ENCODE measurements at regions not wholly inside any gene's neighbourhood (a gene's known extent, or its start where the extent isn't known, plus 50 kb on each side); places are given as distances from the start of the nearest gene placed in this dataset.

DNA sequence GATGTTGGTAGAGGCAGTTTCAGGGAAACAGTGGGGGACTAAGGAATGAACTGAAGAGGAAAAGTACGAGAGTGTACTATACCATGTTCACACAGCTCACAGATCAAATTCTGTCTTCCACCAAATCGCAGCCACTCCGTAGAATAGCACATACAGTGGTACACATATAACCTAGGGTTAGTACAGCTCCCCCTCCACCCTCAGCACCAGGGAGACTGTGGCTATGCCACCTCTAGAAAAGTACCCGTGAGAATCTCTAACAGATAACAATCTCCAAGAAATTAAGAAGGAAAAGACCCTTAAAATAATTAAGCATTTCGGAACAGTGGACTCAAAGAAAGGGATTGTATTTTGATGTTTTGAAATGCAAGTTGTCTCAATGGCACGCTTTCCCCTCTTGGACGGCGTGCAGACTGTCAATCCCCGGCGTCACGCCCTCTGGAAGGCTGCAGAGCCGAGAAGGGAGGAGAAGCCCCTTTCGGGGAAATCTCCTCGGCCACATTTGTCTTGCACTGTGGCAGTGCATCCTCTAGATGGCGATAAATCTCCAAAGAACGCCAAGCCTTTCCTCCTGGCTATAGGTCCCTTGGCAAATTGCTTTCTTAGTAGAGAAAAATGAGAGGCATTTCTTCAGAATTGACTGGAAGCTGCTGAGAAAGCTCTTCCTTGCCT, 345.0 kb downstream of the REEP3 start:
- DNase-seq, result peak; percentile 24

DNA sequence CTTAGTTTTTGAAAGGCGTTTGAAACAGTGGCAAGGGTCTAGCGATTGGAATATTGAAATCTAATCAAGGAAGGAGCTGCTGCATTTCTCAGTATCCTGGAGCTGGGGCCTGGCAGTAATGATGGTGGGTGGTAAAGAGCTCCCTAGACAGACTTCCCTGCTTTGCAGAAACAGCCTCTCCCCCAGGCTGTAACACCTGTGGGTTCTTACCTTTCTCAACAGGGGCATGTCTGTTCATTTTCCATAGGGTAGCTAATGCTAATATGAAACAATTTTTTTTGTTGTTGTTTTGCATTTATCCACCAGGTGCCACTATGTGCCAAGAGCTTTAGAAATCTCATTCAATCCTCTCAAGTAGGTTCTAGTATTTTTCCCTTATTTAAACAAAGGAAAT, 345.5 kb downstream of the REEP3 start:
- no peak for DNase-seq

DNA sequence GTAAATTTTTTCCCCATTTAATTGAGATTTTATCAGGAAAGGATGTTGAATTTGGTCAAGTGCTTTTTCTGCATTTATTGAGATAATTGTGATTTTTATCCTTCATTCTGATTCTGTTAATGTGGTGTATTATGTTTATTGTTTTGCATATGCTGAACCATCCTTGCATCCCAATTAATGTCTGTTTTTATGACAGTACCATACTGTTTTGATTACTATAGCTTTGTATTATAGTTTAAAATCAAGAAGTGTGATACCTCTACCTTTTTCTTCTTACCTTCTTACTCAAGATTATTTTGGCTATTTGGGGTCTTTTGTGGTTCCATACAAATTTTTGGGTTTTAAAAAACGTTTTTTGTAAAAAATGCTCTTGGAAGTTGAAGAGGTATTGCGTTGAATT, 357.2 kb downstream of the REEP3 start:
- DNase-seq, result no peak

DNA sequence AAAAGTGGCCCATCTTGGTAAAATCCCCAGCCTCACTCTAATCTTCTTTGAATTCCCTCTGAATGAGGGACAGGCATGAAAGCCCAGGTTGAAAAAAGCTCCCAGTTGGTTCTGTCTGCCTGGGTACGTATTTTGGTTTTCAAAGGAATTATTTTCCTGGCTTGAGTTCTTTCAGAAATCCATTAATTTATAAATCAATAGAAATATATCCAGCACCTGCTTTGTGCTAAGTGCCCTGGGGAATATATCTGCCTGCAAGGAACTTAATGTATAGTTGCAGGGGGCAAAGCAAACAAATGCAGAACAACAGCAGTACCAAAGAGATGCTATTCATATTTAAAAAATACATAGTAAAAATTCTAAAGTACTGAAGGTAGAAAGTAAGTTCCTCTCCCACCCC, 362.7 kb downstream of the REEP3 start:
- DNase-seq, result no peak

DNA sequence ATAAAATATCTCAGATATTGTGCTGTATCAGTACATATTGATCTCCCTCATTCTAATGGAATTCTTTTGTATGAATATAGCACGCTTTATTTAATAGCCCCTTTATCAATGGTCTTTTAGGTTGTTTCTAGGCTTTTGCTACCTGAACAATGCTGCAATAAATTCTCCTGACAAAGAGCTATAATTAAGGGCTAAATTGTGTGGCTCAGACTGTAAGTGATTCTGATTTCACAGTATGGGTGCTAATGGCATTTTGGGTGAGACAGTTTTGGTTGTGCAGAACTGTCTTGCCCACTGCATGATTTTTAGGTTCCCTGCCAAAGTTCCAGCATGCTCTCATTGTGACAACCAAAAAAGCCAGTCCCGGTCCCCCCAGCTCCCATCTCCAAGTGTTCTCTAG, 363.2 kb downstream of the REEP3 start:
- no peak for DNase-seq

DNA sequence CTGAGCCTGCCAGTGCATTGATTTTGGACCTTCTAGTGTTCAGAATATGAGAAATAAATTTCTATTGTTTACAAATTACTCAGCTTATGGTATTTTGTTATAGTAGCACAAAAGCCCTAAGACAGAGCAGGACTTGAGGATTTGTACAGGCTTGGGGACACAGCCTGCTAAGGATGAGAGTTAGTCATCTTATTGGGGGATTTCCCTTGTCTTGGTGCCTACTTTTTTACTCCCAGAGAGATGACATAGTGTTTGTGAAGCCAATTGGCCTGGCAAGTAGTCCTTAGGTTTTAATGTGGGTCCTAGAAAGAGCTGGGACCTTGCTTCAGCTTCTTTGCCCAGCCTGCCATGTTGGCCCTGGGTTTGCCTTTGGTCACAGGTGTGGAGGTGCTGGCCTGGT, 364.0 kb downstream of the REEP3 start:
- DNase-seq, result no peak

DNA sequence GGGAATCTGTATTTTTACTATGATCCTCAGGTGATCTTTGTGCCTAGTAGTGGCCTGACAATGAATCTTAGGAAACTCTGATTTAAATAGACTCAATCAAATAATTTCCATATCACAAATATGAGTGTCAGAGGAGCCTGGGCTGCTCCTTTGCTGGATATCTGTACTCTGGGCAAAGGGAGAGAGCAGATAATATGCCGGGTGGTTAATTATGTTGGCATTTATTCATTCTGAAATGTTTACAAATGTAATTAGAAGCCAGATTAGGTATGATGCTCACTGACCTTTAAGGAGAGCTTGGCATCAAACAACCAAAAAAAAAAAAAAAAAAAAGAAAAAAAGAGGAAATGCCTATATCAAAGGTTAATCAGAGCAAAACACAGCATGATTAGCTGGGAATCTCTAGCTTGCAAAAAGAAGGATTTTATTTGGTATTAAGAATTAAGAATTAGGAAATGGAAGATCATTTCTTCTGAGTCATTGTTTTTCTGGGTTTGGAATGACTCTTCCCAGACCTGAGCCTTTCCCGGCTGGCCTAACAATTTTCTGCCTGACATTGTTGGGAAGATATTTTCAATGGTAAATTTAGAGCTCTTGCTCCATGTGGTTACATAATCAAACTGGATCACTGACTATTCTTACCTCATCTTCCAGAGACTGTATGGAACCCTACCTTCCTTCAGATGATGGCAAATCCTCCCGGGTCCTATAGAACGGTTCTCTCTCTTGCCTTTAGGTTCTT, 365.3 kb downstream of the REEP3 start:
- DNase-seq, result no peak

DNA sequence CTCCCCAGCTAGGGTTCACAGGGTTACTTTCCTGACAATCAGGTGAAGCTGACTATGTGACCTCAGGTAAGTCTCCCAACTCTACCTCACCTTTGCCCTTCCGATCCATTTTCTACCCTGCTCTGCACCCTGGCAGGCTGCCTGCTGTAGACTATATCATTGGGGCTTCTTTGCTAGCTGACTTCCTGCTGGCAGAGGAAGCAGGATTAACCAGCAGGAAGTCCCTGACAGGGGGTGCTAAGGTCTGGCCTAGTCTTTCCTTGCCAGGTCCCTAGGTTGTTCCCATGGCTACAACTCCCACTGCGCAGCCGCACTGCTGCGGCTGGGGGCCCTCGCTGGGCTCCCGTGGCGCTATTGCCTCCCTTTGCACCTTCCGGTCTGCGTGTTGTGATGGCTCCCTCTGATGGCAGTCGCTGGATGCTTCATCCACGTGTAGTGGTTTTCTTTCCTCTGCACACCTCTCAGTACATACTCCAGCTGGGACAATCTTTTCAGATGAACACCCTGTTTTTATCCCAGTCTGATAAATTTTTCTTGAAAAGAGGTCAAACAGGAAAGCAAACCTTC, 365.9 kb downstream of the REEP3 start:
- no peak for DNase-seq

DNA sequence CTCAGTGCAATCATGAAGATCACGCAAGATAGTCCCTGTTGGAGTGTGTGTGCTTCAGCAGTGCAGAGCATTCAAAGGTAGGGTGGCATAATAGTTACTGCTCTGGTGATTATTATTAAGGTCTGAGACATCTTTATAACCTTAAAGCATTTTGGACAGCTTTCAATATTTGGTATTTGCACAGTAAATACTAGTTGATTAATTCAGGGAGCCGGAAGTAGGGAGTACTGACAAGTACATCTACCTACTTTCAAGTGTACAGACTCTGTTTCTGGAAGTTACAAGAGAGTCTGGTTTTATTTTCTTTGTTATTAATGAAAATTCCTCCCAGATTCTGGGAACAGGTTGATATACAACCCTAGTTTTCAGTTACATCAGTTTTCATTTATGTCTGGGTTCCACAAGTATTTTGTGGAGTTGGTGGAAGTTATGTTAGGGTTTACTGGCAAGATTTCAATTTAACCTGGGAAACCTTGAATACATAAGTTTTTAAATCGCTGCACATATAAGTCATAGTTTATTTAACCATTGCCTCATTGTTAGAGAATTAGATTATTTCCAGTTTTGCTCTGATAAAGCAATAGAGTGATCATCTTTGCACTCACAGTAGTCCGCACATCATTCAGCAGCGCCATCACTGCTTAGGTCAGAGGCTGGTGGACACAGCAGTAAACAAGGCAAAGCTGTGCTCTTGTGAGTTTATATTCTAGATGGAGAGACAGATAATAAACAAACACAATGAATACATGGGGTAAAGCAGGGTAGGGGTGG, 366.6 kb downstream of the REEP3 start:
- DNase-seq, result no peak

DNA sequence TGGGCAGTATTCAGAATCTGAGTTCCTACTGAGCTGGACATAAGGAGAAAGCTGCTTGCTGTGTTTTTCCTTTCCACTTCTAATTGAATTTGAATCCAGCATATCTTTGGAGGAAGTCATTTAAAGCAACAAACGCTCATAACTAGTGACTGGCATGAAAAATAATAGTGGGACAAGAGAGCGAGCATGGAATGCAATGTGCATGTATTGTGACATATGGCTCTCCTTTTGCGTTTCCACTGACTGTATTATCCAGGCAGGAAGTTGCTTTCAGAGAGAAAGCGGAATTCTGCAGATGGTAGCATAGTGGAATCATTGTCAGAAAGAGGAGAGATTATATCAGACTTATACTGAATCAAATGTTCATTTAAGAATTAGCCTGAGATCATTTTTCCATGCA, 368.6 kb downstream of the REEP3 start:
- no peak for DNase-seq

DNA sequence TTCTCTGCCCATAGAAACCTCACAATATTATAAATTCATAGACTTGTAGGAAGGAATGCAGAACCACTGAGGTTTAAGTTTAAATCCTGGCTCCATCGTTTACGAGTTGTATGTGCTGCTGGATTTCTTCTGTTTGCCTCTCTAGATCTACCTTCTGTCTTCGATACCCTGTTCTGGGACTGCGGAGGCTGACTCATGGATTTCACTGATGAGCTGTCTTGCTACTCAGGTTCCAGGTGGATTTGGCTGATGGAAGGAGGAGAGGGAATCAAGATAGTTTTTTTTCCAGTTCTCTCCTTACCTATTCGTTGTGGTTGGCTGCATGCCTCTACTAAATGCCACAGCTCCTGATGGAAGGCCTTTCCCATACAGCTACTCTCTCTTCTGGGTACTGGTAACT, 375.8 kb downstream of the REEP3 start:
- DNase-seq, result no peak

DNA sequence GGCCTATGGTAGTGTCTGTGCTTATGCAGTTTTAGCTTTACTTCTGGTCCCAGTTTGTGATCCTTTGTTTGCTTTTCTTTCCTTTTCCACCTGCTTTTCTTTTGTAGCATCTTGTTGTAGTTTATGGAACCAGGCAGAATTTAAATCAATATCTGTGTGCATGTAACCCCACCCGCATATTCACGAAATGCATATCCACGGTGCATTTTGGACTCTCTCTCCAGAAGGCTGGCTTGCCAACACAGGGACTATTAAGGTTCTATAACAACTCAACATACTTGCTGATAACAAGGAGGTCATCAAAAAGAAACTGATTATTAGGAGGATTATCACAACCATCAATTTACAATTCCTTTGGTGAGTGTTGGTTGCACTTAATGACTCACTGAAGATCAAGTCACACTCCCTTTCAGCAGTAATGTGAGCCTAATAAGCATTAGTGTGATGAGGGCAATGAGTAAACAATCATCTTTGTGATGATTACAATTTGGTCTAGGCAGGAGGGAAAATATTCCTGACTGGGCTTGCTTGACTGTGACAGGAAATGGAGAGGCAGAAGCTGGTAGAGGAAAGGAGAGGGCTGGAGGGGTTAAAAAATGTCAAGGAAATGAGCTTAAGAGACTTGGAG, 378.6 kb downstream of the REEP3 start:
- no peak for DNase-seq

DNA sequence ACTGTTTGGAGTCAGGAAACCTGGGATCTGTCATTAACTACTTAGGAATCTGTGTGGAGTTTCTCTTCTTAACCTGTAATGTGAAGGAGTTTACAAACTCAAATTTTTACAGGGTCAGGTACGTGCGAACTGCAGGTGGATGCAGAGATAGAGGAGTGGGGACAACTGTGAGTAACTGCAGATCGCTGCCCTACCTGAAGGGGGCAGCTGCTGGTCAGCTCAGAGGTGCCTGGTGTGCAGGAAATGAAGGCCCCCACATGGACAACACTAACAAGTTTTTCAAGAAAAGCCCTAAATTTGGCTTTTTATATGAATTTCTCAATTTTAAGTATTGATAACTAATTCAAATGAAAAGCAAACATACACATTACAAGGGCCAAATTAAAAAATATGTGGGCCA, 380.0 kb downstream of the REEP3 start:
- no peak for DNase-seq

DNA sequence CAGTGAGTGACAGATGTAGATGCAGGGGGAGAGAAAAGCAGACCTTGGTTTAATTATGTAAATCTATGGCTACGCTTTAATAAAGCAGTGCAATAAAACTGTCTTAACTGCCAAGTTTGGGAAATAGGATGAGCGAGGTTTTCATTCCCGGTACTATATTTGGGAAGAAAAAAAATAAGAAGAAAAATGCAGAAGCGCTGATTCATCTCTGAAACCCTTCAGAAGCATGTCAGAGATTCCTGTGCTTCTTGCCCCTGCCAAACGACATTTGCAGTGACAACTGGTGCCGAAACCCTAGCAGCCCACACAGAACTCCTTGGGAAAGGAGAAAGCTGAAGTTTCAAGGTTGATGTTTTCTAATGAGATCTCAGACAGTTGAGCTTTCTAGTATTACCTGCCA, 380.7 kb downstream of the REEP3 start:
- no peak for DNase-seq

DNA sequence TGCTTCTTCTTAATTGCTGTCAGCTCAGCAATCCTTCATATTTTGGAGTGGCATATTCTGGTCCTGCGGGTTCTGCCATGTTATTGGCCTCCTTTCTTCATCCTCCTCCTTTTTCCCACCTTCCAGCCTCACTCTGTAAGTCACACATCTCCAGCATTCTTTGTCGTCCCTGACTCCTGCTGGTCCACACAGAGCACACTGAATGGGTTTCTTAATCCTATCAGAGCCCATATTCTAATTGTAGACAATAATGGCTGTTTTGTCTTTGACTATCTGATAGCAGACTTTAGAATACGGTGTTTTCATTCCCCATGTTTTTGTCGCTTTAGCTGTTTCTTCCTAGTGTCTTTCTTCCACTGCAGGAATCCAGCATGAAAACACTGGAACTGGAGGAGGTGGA, 389.6 kb downstream of the REEP3 start:
- DNase-seq, result no peak

DNA sequence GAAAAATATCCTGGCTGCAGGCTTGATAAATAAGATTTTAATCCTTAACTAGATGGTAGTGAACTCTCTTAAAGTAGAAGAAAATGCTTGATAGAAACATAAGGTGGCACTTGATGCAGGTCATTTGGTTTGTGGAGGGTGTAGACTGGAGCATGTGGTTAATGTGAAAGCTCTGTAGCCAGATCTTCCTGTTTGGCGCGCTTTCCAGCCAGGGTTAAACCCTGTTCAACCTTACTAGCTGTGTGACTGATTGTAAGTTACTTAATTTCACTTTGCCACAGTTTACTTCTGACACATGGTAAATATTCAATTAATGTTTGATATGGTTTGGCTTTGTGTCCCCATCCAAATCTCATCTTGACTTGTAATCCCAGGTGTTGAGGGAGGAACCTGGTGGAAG, 394.0 kb downstream of the REEP3 start:
- DNase-seq, result no peak

DNA sequence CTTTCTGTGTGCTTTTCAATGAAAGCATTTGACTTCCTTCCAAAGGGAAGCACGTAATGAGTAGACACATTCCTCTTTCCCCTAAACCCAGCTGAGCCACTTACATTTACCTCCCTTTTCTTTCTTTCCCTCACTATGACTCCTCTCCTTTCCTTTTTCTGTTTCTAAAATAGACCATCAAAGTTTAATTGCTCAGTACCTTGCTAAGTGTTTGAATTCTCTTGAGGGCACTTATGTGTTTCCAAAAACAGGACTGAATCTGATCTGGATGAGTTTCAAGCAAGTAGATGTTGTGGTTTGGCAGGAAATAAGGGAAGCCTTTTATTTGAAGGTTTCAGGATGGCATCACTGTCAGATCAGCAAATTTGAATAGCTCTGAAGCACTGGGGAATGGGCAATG, 396.2 kb downstream of the REEP3 start:
- no peak for DNase-seq

DNA sequence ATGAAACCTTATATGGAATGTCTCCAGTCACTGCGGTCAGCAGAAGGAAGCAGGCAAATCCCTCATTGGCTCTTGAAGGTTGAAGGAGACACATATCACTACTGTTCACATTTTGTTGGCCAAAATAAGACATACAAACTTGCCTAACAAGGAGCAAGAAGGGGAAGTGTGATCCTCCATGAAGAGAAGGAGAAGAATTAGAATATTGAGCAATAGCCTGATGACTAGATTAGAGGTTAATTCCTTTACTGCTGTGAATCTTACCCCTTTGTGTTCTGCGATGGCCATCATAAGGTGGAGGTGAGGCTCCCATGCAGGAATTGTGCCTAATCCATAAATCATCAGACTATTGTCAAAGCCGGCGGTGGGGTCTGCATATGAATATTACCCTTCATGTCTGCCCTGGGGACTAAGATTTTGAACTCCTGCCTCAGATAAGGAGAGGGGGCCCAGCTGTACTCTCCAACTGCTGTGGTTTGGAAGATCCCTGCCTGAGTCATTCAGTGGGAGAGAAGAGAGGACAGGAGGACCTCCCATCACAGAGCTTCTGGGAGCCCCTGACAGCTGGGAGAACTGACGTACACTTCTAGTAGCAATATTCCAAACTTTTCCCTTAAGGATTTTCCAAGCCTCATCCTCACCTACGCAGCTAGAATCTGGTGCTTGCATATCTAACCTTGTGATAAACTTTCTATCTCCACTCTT, 398.5 kb downstream of the REEP3 start:
- no peak for DNase-seq

DNA sequence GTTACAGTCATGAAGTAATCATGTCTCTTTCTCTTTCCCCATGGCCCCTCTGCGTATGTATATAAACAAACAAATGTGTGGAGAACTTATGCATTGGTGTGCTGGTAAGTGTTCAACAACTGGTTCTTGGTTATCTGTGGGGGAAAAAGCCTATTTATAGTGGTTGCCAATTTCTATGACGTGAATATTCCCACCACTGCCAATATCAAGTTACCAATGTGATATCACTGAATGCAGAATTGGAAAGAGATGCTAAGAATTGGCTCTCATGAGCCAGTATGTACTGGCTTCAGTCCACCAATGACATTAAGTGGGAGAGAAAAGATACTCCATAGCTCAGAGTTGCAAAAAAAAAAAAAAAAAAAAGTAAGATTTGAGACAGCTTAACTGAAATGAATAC, 399.7 kb downstream of the REEP3 start:
- no peak for DNase-seq

DNA sequence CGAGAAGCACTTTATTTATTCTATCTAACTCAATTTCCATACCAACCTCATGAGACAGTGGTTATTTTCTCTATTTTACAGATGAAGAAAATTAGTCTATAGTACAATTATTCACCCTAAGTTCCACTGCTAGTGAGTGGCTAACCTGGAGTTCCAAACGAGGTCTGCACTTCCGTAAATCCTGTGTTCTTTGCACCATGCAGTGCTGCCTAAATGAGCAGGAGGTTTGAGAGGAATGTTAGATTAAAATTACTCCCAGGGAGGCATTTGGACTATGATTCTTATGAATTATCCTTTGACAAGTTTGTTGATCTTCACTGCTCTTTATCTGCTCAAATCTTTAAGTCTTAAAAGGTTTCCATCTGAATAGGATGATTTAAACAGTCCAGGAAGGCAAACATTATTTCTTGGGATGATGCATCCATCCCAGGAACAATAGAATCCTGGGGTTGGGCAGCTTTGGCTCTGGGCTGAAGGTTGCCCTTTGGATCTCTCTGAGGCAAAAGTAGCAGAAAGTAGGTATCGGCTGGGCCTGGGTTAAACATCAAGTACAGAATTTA, 400.8 kb downstream of the REEP3 start:
- DNase-seq, result no peak

DNA sequence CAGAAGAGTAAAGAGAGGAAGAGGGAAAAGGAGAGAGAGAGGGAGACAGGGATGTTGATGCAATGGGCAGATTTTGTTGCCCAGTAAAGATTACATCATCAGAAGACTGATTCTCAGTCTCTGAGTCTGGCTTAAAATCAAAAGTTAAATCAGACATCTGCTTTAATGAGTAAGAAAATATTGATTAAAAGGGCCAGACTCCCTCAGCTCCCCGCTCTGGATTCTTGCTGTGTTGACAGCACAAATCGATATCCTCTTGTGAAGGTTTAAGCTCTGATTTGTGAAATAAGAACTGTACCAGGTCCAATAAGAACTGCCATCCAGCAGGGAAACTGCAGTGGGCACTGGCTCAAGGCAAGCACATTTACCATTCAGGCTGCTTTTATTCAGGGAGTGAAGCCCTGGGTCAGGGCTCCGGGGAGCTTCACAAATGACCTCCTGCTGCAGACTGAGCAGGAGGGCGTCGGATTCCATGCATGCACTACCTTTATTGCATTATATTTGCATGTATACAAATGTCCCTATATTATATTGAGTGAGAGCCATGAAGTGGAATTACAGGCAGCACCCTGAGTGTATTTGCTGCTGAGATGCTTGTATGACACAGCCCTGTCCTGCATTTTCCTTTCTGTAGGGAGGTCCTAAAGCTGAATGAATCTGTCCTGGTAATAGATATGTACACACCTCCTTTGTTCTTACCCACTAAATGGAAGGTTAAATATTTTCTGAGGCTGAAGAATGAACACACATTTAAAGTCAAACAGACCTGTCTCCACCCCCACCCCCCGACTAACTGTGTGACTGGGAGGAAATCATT, 401.5 kb downstream of the REEP3 start:
- no peak for DNase-seq

Data from stimulated activated CD4-positive, alpha-beta T cell treated with anti-CD3 and anti-CD28 coated beads, Interleukin-12 subunit alpha, Interleukin-12 subunit beta, amount 100 ng/mL, for 4 hours (primary cell).